ENCODE measurements at regions not wholly inside any gene's neighbourhood (a gene's known extent, or its start where the extent isn't known, plus 50 kb on each side); places are given as distances from the start of the nearest gene placed in this dataset.
"Not testable (repeated sequence)": the region's sequence is repeated elsewhere in the genome, so short reads cannot be mapped to it uniquely, and the experiment has no call there.

- 67 to 100% methylated on average over 3 to 4 of the region's 4 CpGs for WGBS, 2 donors
These were observed 268.9 kb downstream of the TEX29 start for GRCh38 chr13:111589321-111589720.

GRCh38 chr13:111589992-111590391 lies 269.6 kb downstream of the TEX29 start:
- no peak for TF ChIP-seq CTCF (IDR thresholded peaks at IDR 0.05)
- no peak for TF ChIP-seq POLR2A (IDR thresholded peaks at IDR 0.05)
- H3K27ac ChIP-seq = no peak overlapping the region
- no peaks in the 10 kb centered on the region for H3K36me3 ChIP-seq (replicated peaks in 1 of 2; ENCODE audit: insufficient read depth in 1 of 2, low read depth in 2 of 2)
- intact Hi-C loops (cut with DNase I) = no loop called here
- H3K4me1 ChIP-seq = no peaks in the 10 kb centered on the region
- no peak overlapping the region for H3K4me3 ChIP-seq
- ATAC-seq (no peak), DNase-seq (no peak)
- WGBS, 2 donors = 79 to 85% methylated on average over 7 of the region's 7 CpGs
- H3K9me3 ChIP-seq = no peaks in the 10 kb centered on the region
- H3K27me3 ChIP-seq = peaks cover 0 to 3% of the 10 kb centered on the region in 2 donors

More at GRCh38 chr13:111589321-111589720, 268.9 kb downstream of the TEX29 start:
- H3K27ac ChIP-seq = no peak overlapping the region
- no peaks in the 10 kb centered on the region for H3K36me3 ChIP-seq (replicated peaks in 1 of 2; ENCODE audit: insufficient read depth in 1 of 2, low read depth in 2 of 2)
- H3K9me3 ChIP-seq = no peaks in the 10 kb centered on the region
- no peak for DNase-seq
- no peak for ATAC-seq
- H3K4me3 ChIP-seq = no peak overlapping the region
- TF ChIP-seq POLR2A (IDR thresholded peaks at IDR 0.05) (no peak), CTCF (IDR thresholded peaks at IDR 0.05) (no peak)
- peaks cover 0 to 3% of the 10 kb centered on the region in 2 donors for H3K27me3 ChIP-seq
- no peaks in the 10 kb centered on the region for H3K4me1 ChIP-seq
- intact Hi-C loops (cut with DNase I) = no loop called here

GRCh38 chr13:111590796-111591195 lies 270.4 kb downstream of the TEX29 start:
- DNase-seq (no peak), ATAC-seq (no peak)
- TF ChIP-seq CTCF (IDR thresholded peaks at IDR 0.05) (no peak), POLR2A (IDR thresholded peaks at IDR 0.05) (no peak)
- H3K4me1 ChIP-seq = no peaks in the 10 kb centered on the region
- no peak overlapping the region for H3K4me3 ChIP-seq
- H3K27ac ChIP-seq = no peak overlapping the region
- H3K27me3 ChIP-seq = no peaks in the 10 kb centered on the region
- intact Hi-C loops (cut with DNase I) = no loop called here
- no peaks in the 10 kb centered on the region for H3K36me3 ChIP-seq (replicated peaks in 1 of 2; ENCODE audit: insufficient read depth in 1 of 2, low read depth in 2 of 2)
- 72 to 76% methylated on average over 14 of the region's 14 CpGs for WGBS, 2 donors
- no peaks in the 10 kb centered on the region for H3K9me3 ChIP-seq

GRCh38 chr13:111593490-111593889 lies 273.0 kb downstream of the TEX29 start:
- 79 to 80% methylated on average over 4 of the region's 4 CpGs for WGBS, 2 donors
- H3K36me3 ChIP-seq (replicated peaks in 1 of 2; ENCODE audit: insufficient read depth in 1 of 2, low read depth in 2 of 2); H3K4me3 ChIP-seq; H3K4me1 ChIP-seq; H3K27me3 ChIP-seq; H3K9me3 ChIP-seq; H3K27ac ChIP-seq; intact Hi-C loops (cut with DNase I); ATAC-seq; DNase-seq: not testable (repeated sequence)

- no peak for DNase-seq
- no peaks in the 10 kb centered on the region for H3K27me3 ChIP-seq
- no peaks in the 10 kb centered on the region for H3K4me1 ChIP-seq
- H3K36me3 ChIP-seq (replicated peaks in 1 of 2; ENCODE audit: insufficient read depth in 1 of 2, low read depth in 2 of 2) = no peaks in the 10 kb centered on the region
- no peak overlapping the region for H3K27ac ChIP-seq
- H3K9me3 ChIP-seq = no peaks in the 10 kb centered on the region
- no peak overlapping the region for H3K4me3 ChIP-seq
- intact Hi-C loops (cut with DNase I) = no loop called here
- ATAC-seq = no peak
- TF ChIP-seq POLR2A (IDR thresholded peaks at IDR 0.05) (no peak), CTCF (IDR thresholded peaks at IDR 0.05) (no peak)
- WGBS, 2 donors = 88 to 90% methylated on average over 10 of the region's 10 CpGs
These were observed 274.2 kb downstream of the TEX29 start for GRCh38 chr13:111594606-111595005.

All from body of pancreas (tissue), 4 donors.